ENCODE measurements at regions not wholly inside any gene's neighbourhood (a gene's known extent, or its start where the extent isn't known, plus 50 kb on each side); places are given as distances from the start of the nearest gene placed in this dataset.

DNA sequence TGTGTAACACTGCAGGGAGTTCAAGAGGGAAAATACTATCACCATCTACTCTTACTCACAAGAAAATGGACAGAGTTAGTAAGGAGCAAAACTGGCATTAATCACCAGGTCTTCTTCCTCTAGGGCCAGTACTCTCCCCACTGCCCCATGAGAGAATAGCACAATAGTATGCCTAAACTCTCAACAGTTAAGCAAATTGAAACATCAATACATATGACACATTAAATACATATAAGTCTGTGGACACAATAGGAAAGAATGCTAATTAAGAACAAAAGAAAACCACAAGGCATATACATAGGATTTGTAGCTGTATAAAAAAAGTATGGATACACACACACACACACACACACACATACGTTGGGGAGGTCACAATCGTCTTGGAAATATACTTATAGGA, 197.9 kb upstream of the BDNF start:
- Histone ChIP-seq H3K9me3 (ENCODE audit: low read depth, low read length, poor library complexity, severe bottlenecking) (no peaks in the 10 kb centered on the region), H3K27me3 (replicated peaks; ENCODE audit: insufficient read depth, low read depth, low read length, poor library complexity) (peaks cover 73% of the 10 kb centered on the region), H3K36me3 (ENCODE audit: insufficient read depth, low read length, poor library complexity, severe bottlenecking) (no peaks in the 10 kb centered on the region), H3K4me1 (ENCODE audit: insufficient read depth, low read length, poor library complexity, severe bottlenecking) (no peaks in the 10 kb centered on the region), H3K27ac (ENCODE audit: low read depth, low read length, poor library complexity, severe bottlenecking) (no peak overlapping the region), H3K4me3 (ENCODE audit: low read depth, low read length, poor library complexity, severe bottlenecking) (no peak overlapping the region)
- POLR2A ChIA-PET (ENCODE audit: low non-redundant PET): no interaction called here
- CTCF ChIA-PET: no interaction called here
- no TSS peak for BruUV-seq (replicated peaks)
- DNase-seq (ENCODE audit: low spot score): no peak
- TF ChIP-seq EZH2 (IDR thresholded peaks at IDR 0.05; ENCODE audit: borderline replicate concordance, low read depth, low read length, poor library complexity, severe bottlenecking): no peak
- TF ChIP-seq, protein P1, sequence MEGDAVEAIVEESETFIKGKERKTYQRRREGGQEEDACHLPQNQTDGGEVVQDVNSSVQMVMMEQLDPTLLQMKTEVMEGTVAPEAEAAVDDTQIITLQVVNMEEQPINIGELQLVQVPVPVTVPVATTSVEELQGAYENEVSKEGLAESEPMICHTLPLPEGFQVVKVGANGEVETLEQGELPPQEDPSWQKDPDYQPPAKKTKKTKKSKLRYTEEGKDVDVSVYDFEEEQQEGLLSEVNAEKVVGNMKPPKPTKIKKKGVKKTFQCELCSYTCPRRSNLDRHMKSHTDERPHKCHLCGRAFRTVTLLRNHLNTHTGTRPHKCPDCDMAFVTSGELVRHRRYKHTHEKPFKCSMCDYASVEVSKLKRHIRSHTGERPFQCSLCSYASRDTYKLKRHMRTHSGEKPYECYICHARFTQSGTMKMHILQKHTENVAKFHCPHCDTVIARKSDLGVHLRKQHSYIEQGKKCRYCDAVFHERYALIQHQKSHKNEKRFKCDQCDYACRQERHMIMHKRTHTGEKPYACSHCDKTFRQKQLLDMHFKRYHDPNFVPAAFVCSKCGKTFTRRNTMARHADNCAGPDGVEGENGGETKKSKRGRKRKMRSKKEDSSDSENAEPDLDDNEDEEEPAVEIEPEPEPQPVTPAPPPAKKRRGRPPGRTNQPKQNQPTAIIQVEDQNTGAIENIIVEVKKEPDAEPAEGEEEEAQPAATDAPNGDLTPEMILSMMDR (conservative IDR thresholded peaks at IDR 0.05; ENCODE audit: low read depth, low read length): no peak
- intact Hi-C loops (cut with micrococcal nuclease; ENCODE audit: unreplicated experiment): no loop called here

DNA sequence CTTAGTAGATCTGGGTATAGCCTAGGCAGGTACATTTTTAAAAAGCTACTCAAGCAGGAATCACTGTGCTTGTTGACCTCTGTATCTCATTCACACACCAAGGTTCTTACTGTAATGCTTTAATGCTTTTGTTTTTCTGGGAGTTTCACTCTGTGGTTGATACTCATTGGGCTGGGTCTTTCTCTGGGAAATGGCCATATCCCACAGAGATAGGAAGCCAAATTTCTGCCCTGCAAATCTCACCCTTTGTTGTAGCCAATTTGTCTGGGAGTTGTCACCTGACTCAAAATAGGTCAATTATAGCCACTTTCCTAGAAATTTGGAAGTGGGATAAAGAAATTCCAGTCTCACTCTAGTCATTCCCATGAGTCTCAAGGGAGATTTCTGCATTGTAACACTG, 195.8 kb upstream of the BDNF start:
- no peaks in the 10 kb centered on the region for H3K4me1 ChIP-seq (ENCODE audit: insufficient read depth, low read length, poor library complexity, severe bottlenecking)
- intact Hi-C loops (cut with micrococcal nuclease; ENCODE audit: unreplicated experiment): no loop called here
- peaks cover 72% of the 10 kb centered on the region for H3K27me3 ChIP-seq (replicated peaks; ENCODE audit: insufficient read depth, low read depth, low read length, poor library complexity)
- no peak overlapping the region for H3K27ac ChIP-seq (ENCODE audit: low read depth, low read length, poor library complexity, severe bottlenecking)
- TF ChIP-seq EZH2 (IDR thresholded peaks at IDR 0.05; ENCODE audit: borderline replicate concordance, low read depth, low read length, poor library complexity, severe bottlenecking): no peak
- TF ChIP-seq, protein P1 (conservative IDR thresholded peaks at IDR 0.05; ENCODE audit: low read depth, low read length): no peak
- H3K4me3 ChIP-seq (ENCODE audit: low read depth, low read length, poor library complexity, severe bottlenecking): no peak overlapping the region
- BruUV-seq (replicated peaks): no TSS peak
- no peaks in the 10 kb centered on the region for H3K9me3 ChIP-seq (ENCODE audit: low read depth, low read length, poor library complexity, severe bottlenecking)
- no peaks in the 10 kb centered on the region for H3K36me3 ChIP-seq (ENCODE audit: insufficient read depth, low read length, poor library complexity, severe bottlenecking)
- POLR2A ChIA-PET (ENCODE audit: low non-redundant PET): no interaction called here
- no peak for DNase-seq (ENCODE audit: low spot score)
- CTCF ChIA-PET: no interaction called here

DNA sequence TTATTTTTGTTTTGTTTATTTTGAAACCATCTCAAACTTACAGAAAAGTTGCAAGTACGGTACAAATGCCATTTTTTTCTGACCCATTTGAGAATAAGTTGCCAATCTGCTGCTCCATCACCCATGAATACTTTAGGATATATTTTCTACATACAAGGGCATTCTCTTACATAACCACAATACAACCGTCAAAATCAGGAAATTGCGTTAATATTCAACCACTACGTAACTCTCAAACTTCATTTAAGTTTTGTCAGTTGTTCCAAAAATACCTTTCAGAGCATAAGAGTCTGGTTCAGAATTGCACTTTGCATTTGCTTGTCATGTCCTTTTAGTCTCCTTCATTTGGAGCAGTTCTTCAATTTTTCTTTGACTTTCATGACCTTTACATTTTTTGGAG, 194.3 kb upstream of the BDNF start:
- Histone ChIP-seq H3K4me3 (ENCODE audit: low read depth, low read length, poor library complexity, severe bottlenecking) (no peak overlapping the region), H3K36me3 (ENCODE audit: insufficient read depth, low read length, poor library complexity, severe bottlenecking) (no peaks in the 10 kb centered on the region), H3K27ac (ENCODE audit: low read depth, low read length, poor library complexity, severe bottlenecking) (no peak overlapping the region), H3K9me3 (ENCODE audit: low read depth, low read length, poor library complexity, severe bottlenecking) (no peaks in the 10 kb centered on the region), H3K27me3 (replicated peaks; ENCODE audit: insufficient read depth, low read depth, low read length, poor library complexity) (peaks cover 76% of the 10 kb centered on the region), H3K4me1 (ENCODE audit: insufficient read depth, low read length, poor library complexity, severe bottlenecking) (no peaks in the 10 kb centered on the region)
- BruUV-seq (replicated peaks): no TSS peak
- DNase-seq (ENCODE audit: low spot score): no peak
- POLR2A ChIA-PET (ENCODE audit: low non-redundant PET): no interaction called here
- intact Hi-C loops (cut with micrococcal nuclease; ENCODE audit: unreplicated experiment): no loop called here
- TF ChIP-seq, protein P1 (conservative IDR thresholded peaks at IDR 0.05; ENCODE audit: low read depth, low read length): no peak
- TF ChIP-seq EZH2 (IDR thresholded peaks at IDR 0.05; ENCODE audit: borderline replicate concordance, low read depth, low read length, poor library complexity, severe bottlenecking): no peak
- CTCF ChIA-PET: no interaction called here
